ENCODE measurements at regions not wholly inside any gene's neighbourhood (a gene's known extent, or its start where the extent isn't known, plus 50 kb on each side); places are given as distances from the start of the nearest gene placed in this dataset.
"Not testable (repeated sequence)": the region's sequence is repeated elsewhere in the genome, so short reads cannot be mapped to it uniquely, and the experiment has no call there.

GRCh38 chr18:42545825-42546224, 569.7 kb downstream of the RIT2 start:
- Histone ChIP-seq H2BK120ac (ENCODE audit: low read depth, low read length) (no peak overlapping the region), H3K9ac (ENCODE audit: low read length) (no peak overlapping the region), H3K27ac (ENCODE audit: low read length, poor library complexity, severe bottlenecking) (no peak overlapping the region), H3K14ac (ENCODE audit: low read length in 2 of 2) (no peak overlapping the region), H3K36me3 (ENCODE audit: control insufficient read depth in 1 of 2, insufficient read depth in 2 of 2, low read depth in 1 of 2, low read length in 2 of 2) (no peaks in the 10 kb centered on the region), H2AK5ac (ENCODE audit: low read length, severe bottlenecking) (no peak overlapping the region), H4K8ac (ENCODE audit: low read length) (no peak overlapping the region), H2BK5ac (ENCODE audit: low read depth, low read length, poor library complexity, severe bottlenecking) (no peak overlapping the region), H3K4me1 (ENCODE audit: control insufficient read depth, insufficient read depth, low read depth, low read length) (no peaks in the 10 kb centered on the region), H2BK12ac (ENCODE audit: low read length in 2 of 2) (no peak overlapping the region), H4K91ac (ENCODE audit: low read length) (no peak overlapping the region), H3K18ac (ENCODE audit: low read depth in 1 of 2, low read length in 2 of 2) (no peak overlapping the region), H2AFZ (ENCODE audit: low read depth, low read length) (no peak overlapping the region), H3K9me3 (ENCODE audit: control insufficient read depth, low read length) (no peaks in the 10 kb centered on the region), H3K79me1 (replicated peaks; ENCODE audit: low read length, poor library complexity, severe bottlenecking) (no peaks in the 10 kb centered on the region), H3K27me3 (ENCODE audit: control insufficient read depth in 1 of 2, insufficient read depth in 1 of 2, low read length in 2 of 2) (no peaks in the 10 kb centered on the region), H3K23ac (ENCODE audit: low read length in 2 of 2) (no peak overlapping the region), H3K4me2 (ENCODE audit: low read length, poor library complexity, severe bottlenecking) (no peak overlapping the region), H3K4ac (ENCODE audit: low read depth in 1 of 2, low read length in 2 of 2) (no peak overlapping the region), H2BK15ac (ENCODE audit: low read depth, poor library complexity, severe bottlenecking) (no peak overlapping the region), H3K4me3 (ENCODE audit: insufficient read depth in 1 of 2, low read depth in 1 of 2, low read length in 2 of 2) (no peak overlapping the region)
- WGBS, result 36% methylated on average over 4 of the region's 5 CpGs
- peak; percentile 61 for DNase-seq

- no peak overlapping the region for H2AK5ac ChIP-seq (ENCODE audit: low read length, severe bottlenecking)
- H3K18ac ChIP-seq (ENCODE audit: low read depth in 1 of 2, low read length in 2 of 2), result no peak overlapping the region
- H4K91ac ChIP-seq (ENCODE audit: low read length), result no peak overlapping the region
- no peaks in the 10 kb centered on the region for H3K79me1 ChIP-seq (replicated peaks; ENCODE audit: low read length, poor library complexity, severe bottlenecking)
- WGBS, result 91% methylated on average over 1 of the region's 1 CpG
- H3K27me3 ChIP-seq (ENCODE audit: control insufficient read depth in 1 of 2, insufficient read depth in 1 of 2, low read length in 2 of 2), result no peaks in the 10 kb centered on the region
- H3K4me3 ChIP-seq (ENCODE audit: insufficient read depth in 1 of 2, low read depth in 1 of 2, low read length in 2 of 2), result no peak overlapping the region
- H3K4me1 ChIP-seq (ENCODE audit: control insufficient read depth, insufficient read depth, low read depth, low read length), result no peaks in the 10 kb centered on the region
- no peak overlapping the region for H2BK12ac ChIP-seq (ENCODE audit: low read length in 2 of 2)
- H3K4ac ChIP-seq (ENCODE audit: low read depth in 1 of 2, low read length in 2 of 2), result no peak overlapping the region
- H2BK15ac ChIP-seq (ENCODE audit: low read depth, poor library complexity, severe bottlenecking), result no peak overlapping the region
- H3K9me3 ChIP-seq (ENCODE audit: control insufficient read depth, low read length), result no peaks in the 10 kb centered on the region
- H3K4me2 ChIP-seq (ENCODE audit: low read length, poor library complexity, severe bottlenecking), result no peak overlapping the region
- no peak overlapping the region for H2AFZ ChIP-seq (ENCODE audit: low read depth, low read length)
- H3K23ac ChIP-seq (ENCODE audit: low read length in 2 of 2), result no peak overlapping the region
- no peak overlapping the region for H2BK5ac ChIP-seq (ENCODE audit: low read depth, low read length, poor library complexity, severe bottlenecking)
- no peak overlapping the region for H2BK120ac ChIP-seq (ENCODE audit: low read depth, low read length)
- no peak overlapping the region for H3K27ac ChIP-seq (ENCODE audit: low read length, poor library complexity, severe bottlenecking)
- H3K14ac ChIP-seq (ENCODE audit: low read length in 2 of 2), result no peak overlapping the region
- no peak overlapping the region for H3K9ac ChIP-seq (ENCODE audit: low read length)
- DNase-seq, result no peak
- no peaks in the 10 kb centered on the region for H3K36me3 ChIP-seq (ENCODE audit: control insufficient read depth in 1 of 2, insufficient read depth in 2 of 2, low read depth in 1 of 2, low read length in 2 of 2)
- no peak overlapping the region for H4K8ac ChIP-seq (ENCODE audit: low read length)
Observed at GRCh38 chr18:42548493-42548892, 567.0 kb downstream of the RIT2 start.

DNA sequence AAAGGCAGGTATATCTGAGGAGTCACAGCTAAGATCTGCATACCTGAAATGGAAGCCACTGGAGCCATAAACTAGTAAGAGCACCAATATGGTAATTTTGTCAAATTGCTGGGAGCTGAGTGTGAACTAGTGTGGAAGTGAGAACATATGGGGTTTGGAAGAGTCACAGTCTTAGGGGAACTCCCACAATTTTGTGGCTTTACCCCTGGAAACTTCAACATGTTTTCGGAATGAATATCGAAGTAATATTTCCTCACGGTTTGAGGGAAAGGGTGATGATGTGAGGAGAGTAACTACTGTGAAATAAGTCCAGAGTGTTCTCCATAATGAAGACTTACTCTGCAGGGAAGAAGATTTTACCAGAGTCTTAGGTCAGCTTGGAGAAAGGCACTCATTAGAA, 565.9 kb downstream of the RIT2 start:
- Histone ChIP-seq H2AK5ac (ENCODE audit: low read length, severe bottlenecking) (no peak overlapping the region), H3K9me3 (ENCODE audit: control insufficient read depth, low read length) (no peaks in the 10 kb centered on the region), H3K4me2 (ENCODE audit: low read length, poor library complexity, severe bottlenecking) (no peak overlapping the region), H3K36me3 (ENCODE audit: control insufficient read depth in 1 of 2, insufficient read depth in 2 of 2, low read depth in 1 of 2, low read length in 2 of 2) (no peaks in the 10 kb centered on the region), H3K9ac (ENCODE audit: low read length) (no peak overlapping the region), H3K4ac (ENCODE audit: low read depth in 1 of 2, low read length in 2 of 2) (no peak overlapping the region), H2BK15ac (ENCODE audit: low read depth, poor library complexity, severe bottlenecking) (no peak overlapping the region), H2AFZ (ENCODE audit: low read depth, low read length) (no peak overlapping the region), H2BK12ac (ENCODE audit: low read length in 2 of 2) (no peak overlapping the region), H2BK120ac (ENCODE audit: low read depth, low read length) (no peak overlapping the region), H3K23ac (ENCODE audit: low read length in 2 of 2) (no peak overlapping the region), H3K14ac (ENCODE audit: low read length in 2 of 2) (no peak overlapping the region), H4K8ac (ENCODE audit: low read length) (no peak overlapping the region), H3K27me3 (ENCODE audit: control insufficient read depth in 1 of 2, insufficient read depth in 1 of 2, low read length in 2 of 2) (no peaks in the 10 kb centered on the region), H3K18ac (ENCODE audit: low read depth in 1 of 2, low read length in 2 of 2) (no peak overlapping the region), H3K79me1 (replicated peaks; ENCODE audit: low read length, poor library complexity, severe bottlenecking) (no peaks in the 10 kb centered on the region), H3K27ac (ENCODE audit: low read length, poor library complexity, severe bottlenecking) (no peak overlapping the region), H4K91ac (ENCODE audit: low read length) (no peak overlapping the region), H2BK5ac (ENCODE audit: low read depth, low read length, poor library complexity, severe bottlenecking) (no peak overlapping the region), H3K4me3 (ENCODE audit: insufficient read depth in 1 of 2, low read depth in 1 of 2, low read length in 2 of 2) (no peak overlapping the region), H3K4me1 (ENCODE audit: control insufficient read depth, insufficient read depth, low read depth, low read length) (no peaks in the 10 kb centered on the region)
- 99% methylated on average over 3 of the region's 3 CpGs for WGBS
- no peak for DNase-seq

DNA sequence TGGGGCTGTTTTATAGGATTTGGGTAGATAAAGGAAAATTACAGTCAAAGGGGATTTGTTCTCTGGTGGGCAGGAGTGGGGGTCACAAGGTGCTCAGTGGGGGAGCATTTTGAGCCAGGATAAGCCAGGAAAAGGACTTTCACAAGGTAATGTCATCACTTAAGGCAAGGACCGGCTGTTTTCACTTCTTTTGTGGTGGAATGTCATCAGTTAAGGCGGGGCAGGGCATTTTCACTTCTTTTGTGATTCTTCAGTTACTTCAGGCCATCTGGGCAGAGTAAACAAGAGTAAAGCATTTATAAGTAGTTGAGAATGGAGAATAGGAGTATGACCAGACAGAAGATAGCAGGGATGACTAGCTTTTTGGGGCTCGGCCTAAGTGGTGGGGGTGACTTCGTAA, 562.9 kb downstream of the RIT2 start:
- not testable (repeated sequence) for H3K4me2 ChIP-seq (ENCODE audit: low read length, poor library complexity, severe bottlenecking); H3K27me3 ChIP-seq (ENCODE audit: control insufficient read depth in 1 of 2, insufficient read depth in 1 of 2, low read length in 2 of 2); H3K18ac ChIP-seq (ENCODE audit: low read depth in 1 of 2, low read length in 2 of 2); H2AK5ac ChIP-seq (ENCODE audit: low read length, severe bottlenecking); H3K23ac ChIP-seq (ENCODE audit: low read length in 2 of 2); H3K36me3 ChIP-seq (ENCODE audit: control insufficient read depth in 1 of 2, insufficient read depth in 2 of 2, low read depth in 1 of 2, low read length in 2 of 2); H3K14ac ChIP-seq (ENCODE audit: low read length in 2 of 2); H3K4ac ChIP-seq (ENCODE audit: low read depth in 1 of 2, low read length in 2 of 2); H3K4me3 ChIP-seq (ENCODE audit: insufficient read depth in 1 of 2, low read depth in 1 of 2, low read length in 2 of 2); H4K91ac ChIP-seq (ENCODE audit: low read length); H2BK15ac ChIP-seq (ENCODE audit: low read depth, poor library complexity, severe bottlenecking); H3K27ac ChIP-seq (ENCODE audit: low read length, poor library complexity, severe bottlenecking); H2BK5ac ChIP-seq (ENCODE audit: low read depth, low read length, poor library complexity, severe bottlenecking); H3K9me3 ChIP-seq (ENCODE audit: control insufficient read depth, low read length); H2BK12ac ChIP-seq (ENCODE audit: low read length in 2 of 2); DNase-seq; H3K79me1 ChIP-seq (replicated peaks; ENCODE audit: low read length, poor library complexity, severe bottlenecking); H2AFZ ChIP-seq (ENCODE audit: low read depth, low read length); H3K4me1 ChIP-seq (ENCODE audit: control insufficient read depth, insufficient read depth, low read depth, low read length); H2BK120ac ChIP-seq (ENCODE audit: low read depth, low read length); H3K9ac ChIP-seq (ENCODE audit: low read length); H4K8ac ChIP-seq (ENCODE audit: low read length)
- 60% methylated on average over 4 of the region's 4 CpGs for WGBS

All from mesenchymal stem cell (in vitro differentiated cells and primary cell).